ENCODE measurements at regions not wholly inside any gene's neighbourhood (a gene's known extent, or its start where the extent isn't known, plus 50 kb on each side); places are given as distances from the start of the nearest gene placed in this dataset.

- Histone ChIP-seq H3K4me1 (ENCODE audit: insufficient read depth, low read length) (no peaks in the 10 kb centered on the region), H3K4me3 (ENCODE audit: low read length) (no peak overlapping the region), H3K9ac (ENCODE audit: low read depth, low read length) (no peak overlapping the region), H3K27ac (ENCODE audit: low read length) (no peak overlapping the region), H3K9me3 (ENCODE audit: insufficient read depth, low read depth, low read length) (peaks cover 46% of the 10 kb centered on the region), H3K27me3 (ENCODE audit: insufficient read depth, low read length) (no peaks in the 10 kb centered on the region), H3K36me3 (ENCODE audit: insufficient read depth, low read depth, low read length) (no peaks in the 10 kb centered on the region)
These were observed 629.1 kb upstream of the NR2F2 start for GRCh38 chr15:95701410-95701809.

DNA sequence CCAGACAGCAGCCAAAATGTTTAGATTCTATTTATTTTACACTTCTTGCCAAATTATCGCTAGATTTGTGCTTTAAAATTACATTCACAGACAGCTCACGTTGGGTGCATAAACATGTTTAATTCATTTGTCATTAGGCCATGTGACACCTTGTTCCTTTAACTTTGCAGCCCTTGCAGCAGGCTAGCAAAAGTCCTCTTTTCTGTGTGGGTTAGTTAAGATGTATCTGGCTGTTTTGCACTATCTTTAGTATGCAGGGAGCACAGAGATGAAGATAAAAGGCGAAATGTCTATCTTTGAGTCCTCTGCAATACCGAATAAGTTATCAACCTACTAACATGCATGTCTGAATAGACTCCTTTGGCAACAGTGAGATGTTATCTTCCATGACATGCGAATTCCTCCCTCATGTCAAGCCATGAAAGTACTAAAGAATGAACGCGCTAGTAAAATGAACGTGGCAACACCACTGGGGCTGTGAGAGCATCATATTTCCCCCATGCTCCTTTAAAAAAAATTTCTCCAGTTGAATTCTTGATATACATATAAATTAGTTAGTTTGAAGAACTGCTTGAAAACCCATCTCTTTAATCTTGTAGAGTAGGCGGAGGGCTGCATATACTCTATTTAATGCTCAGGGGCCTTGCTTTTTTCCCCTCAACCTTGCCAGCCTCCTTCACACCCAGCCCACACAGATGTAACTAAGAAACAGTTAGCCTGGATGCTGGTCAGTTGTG is 620.4 kb upstream of the NR2F2 start:
- Histone ChIP-seq H3K27me3 (ENCODE audit: insufficient read depth, low read length) (no peaks in the 10 kb centered on the region), H3K9me3 (ENCODE audit: insufficient read depth, low read depth, low read length) (no peaks in the 10 kb centered on the region), H3K36me3 (ENCODE audit: insufficient read depth, low read depth, low read length) (no peaks in the 10 kb centered on the region), H3K27ac (ENCODE audit: low read length) (no peak overlapping the region), H3K4me1 (ENCODE audit: insufficient read depth, low read length) (no peaks in the 10 kb centered on the region), H3K9ac (ENCODE audit: low read depth, low read length) (no peak overlapping the region), H3K4me3 (ENCODE audit: low read length) (no peak overlapping the region)

DNA sequence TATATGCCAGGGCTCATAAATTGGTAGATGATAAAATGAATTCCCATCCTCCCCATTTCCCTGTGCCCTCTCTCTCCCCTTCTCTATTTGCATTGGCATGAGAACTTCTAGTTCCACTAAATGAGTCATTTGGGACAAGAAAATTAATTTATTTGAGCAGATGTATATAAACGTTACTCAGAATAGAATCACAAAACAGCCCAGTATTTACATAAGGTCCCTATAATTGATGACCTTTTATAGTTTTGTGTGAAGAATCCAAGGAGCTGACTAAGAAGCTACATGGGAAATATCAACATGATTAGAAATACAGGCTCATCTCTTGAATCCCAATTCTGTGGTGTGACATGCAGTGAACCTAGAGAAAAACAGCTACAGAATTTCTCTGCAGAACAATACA is 617.7 kb upstream of the NR2F2 start:
- Histone ChIP-seq H3K9me3 (ENCODE audit: insufficient read depth, low read depth, low read length) (no peaks in the 10 kb centered on the region), H3K36me3 (ENCODE audit: insufficient read depth, low read depth, low read length) (no peaks in the 10 kb centered on the region), H3K4me3 (ENCODE audit: low read length) (no peak overlapping the region), H3K27ac (ENCODE audit: low read length) (no peak overlapping the region), H3K9ac (ENCODE audit: low read depth, low read length) (no peak overlapping the region), H3K27me3 (ENCODE audit: insufficient read depth, low read length) (no peaks in the 10 kb centered on the region), H3K4me1 (ENCODE audit: insufficient read depth, low read length) (peaks cover 7% of the 10 kb centered on the region; the same call in 1 of the 2 replicates)

GRCh38 chr15:95713324-95713723 is 617.2 kb upstream of the NR2F2 start:
- no peaks in the 10 kb centered on the region for H3K27me3 ChIP-seq (ENCODE audit: insufficient read depth, low read length)
- no peak overlapping the region for H3K27ac ChIP-seq (ENCODE audit: low read length)
- no peaks in the 10 kb centered on the region for H3K36me3 ChIP-seq (ENCODE audit: insufficient read depth, low read depth, low read length)
- no peaks in the 10 kb centered on the region for H3K9me3 ChIP-seq (ENCODE audit: insufficient read depth, low read depth, low read length)
- H3K9ac ChIP-seq (ENCODE audit: low read depth, low read length), result no peak overlapping the region
- no peak overlapping the region for H3K4me3 ChIP-seq (ENCODE audit: low read length)
- H3K4me1 ChIP-seq (ENCODE audit: insufficient read depth, low read length), result peaks cover 7% of the 10 kb centered on the region; the same call in 1 of the 2 replicates

- Histone ChIP-seq H3K4me3 (ENCODE audit: low read length) (no peak overlapping the region), H3K36me3 (ENCODE audit: insufficient read depth, low read depth, low read length) (no peaks in the 10 kb centered on the region), H3K27ac (ENCODE audit: low read length) (no peak overlapping the region), H3K4me1 (ENCODE audit: insufficient read depth, low read length) (peaks cover 7% of the 10 kb centered on the region; the same call in 1 of the 2 replicates), H3K9me3 (ENCODE audit: insufficient read depth, low read depth, low read length) (no peaks in the 10 kb centered on the region), H3K27me3 (ENCODE audit: insufficient read depth, low read length) (no peaks in the 10 kb centered on the region), H3K9ac (ENCODE audit: low read depth, low read length) (no peak overlapping the region)
These were observed 615.2 kb upstream of the NR2F2 start for GRCh38 chr15:95715116-95715903.

- H3K27ac ChIP-seq (ENCODE audit: low read length), result no peak overlapping the region
- no peak overlapping the region for H3K9ac ChIP-seq (ENCODE audit: low read depth, low read length)
- no peaks in the 10 kb centered on the region for H3K36me3 ChIP-seq (ENCODE audit: insufficient read depth, low read depth, low read length)
- H3K4me3 ChIP-seq (ENCODE audit: low read length), result peak overlapping the region; percentile 20; the same call in 1 of the 2 replicates
- H3K4me1 ChIP-seq (ENCODE audit: insufficient read depth, low read length), result peaks cover 7% of the 10 kb centered on the region; the same call in 1 of the 2 replicates
- no peaks in the 10 kb centered on the region for H3K9me3 ChIP-seq (ENCODE audit: insufficient read depth, low read depth, low read length)
- H3K27me3 ChIP-seq (ENCODE audit: insufficient read depth, low read length), result no peaks in the 10 kb centered on the region
These were observed 614.4 kb upstream of the NR2F2 start for GRCh38 chr15:95715906-95716656.

DNA sequence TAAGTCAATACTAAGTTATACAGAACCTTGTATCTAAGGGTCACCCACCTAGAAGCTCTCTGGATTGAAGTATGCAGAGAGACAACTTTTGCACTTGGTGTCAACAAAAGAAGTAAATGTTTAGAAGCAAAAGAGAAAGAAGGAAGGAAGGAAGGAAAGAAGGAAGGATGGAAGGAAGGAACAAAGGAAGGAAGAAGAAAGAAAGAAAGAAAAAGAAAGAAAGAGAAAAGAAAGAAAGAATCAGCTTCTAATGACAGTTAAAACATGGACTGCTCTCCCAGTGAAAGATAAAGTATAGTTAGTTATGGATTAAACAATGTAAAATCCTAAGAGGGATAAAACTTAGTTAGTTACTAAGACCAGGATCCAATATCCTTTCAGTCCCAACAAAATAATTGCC is 613.8 kb upstream of the NR2F2 start:
- no peak overlapping the region for H3K9ac ChIP-seq (ENCODE audit: low read depth, low read length)
- H3K4me3 ChIP-seq (ENCODE audit: low read length), result no peak overlapping the region
- no peaks in the 10 kb centered on the region for H3K9me3 ChIP-seq (ENCODE audit: insufficient read depth, low read depth, low read length)
- peaks cover 7% of the 10 kb centered on the region; the same call in 1 of the 2 replicates for H3K4me1 ChIP-seq (ENCODE audit: insufficient read depth, low read length)
- no peaks in the 10 kb centered on the region for H3K36me3 ChIP-seq (ENCODE audit: insufficient read depth, low read depth, low read length)
- H3K27me3 ChIP-seq (ENCODE audit: insufficient read depth, low read length), result no peaks in the 10 kb centered on the region
- H3K27ac ChIP-seq (ENCODE audit: low read length), result no peak overlapping the region

DNA sequence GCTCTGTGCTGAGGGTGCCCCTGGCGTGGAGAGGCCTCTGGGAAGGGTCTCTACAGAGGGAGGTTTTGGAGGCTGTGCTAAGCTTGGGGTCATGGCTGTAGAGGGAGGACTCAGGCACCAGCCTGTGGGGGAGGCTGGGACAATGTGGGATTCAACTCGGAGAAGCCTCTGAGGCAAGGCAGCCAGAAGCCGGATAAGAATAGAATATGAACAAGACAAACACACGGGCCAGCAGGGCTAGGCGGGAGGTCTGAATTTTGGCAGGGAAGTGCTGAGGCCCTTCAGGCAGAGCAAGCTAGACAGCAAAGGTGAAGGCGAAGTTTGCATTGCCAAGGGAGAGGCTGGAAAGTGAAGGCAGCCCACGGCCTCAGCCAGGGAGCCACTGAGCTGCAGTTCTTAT is 612.1 kb upstream of the NR2F2 start:
- Histone ChIP-seq H3K36me3 (ENCODE audit: insufficient read depth, low read depth, low read length) (no peaks in the 10 kb centered on the region), H3K9ac (ENCODE audit: low read depth, low read length) (no peak overlapping the region)

GRCh38 chr15:95724908-95725633 is 605.4 kb upstream of the NR2F2 start:
- Histone ChIP-seq H3K36me3 (ENCODE audit: insufficient read depth, low read depth, low read length) (no peaks in the 10 kb centered on the region), H3K9me3 (ENCODE audit: insufficient read depth, low read depth, low read length) (no peaks in the 10 kb centered on the region), H3K4me1 (ENCODE audit: insufficient read depth, low read length) (no peaks in the 10 kb centered on the region), H3K4me3 (ENCODE audit: low read length) (no peak overlapping the region), H3K27me3 (ENCODE audit: insufficient read depth, low read length) (no peaks in the 10 kb centered on the region), H3K9ac (ENCODE audit: low read depth, low read length) (no peak overlapping the region), H3K27ac (ENCODE audit: low read length) (no peak overlapping the region)

More for the DNA sequence above, 612.1 kb upstream of the NR2F2 start:
- H3K27ac ChIP-seq (ENCODE audit: low read length), result no peak overlapping the region
- no peak overlapping the region for H3K4me3 ChIP-seq (ENCODE audit: low read length)
- no peaks in the 10 kb centered on the region for H3K9me3 ChIP-seq (ENCODE audit: insufficient read depth, low read depth, low read length)
- peaks cover 7% of the 10 kb centered on the region; the same call in 1 of the 2 replicates for H3K4me1 ChIP-seq (ENCODE audit: insufficient read depth, low read length)
- H3K27me3 ChIP-seq (ENCODE audit: insufficient read depth, low read length), result no peaks in the 10 kb centered on the region

- Histone ChIP-seq H3K27me3 (ENCODE audit: insufficient read depth, low read length) (no peaks in the 10 kb centered on the region), H3K4me3 (ENCODE audit: low read length) (no peak overlapping the region), H3K36me3 (ENCODE audit: insufficient read depth, low read depth, low read length) (no peaks in the 10 kb centered on the region), H3K27ac (ENCODE audit: low read length) (no peak overlapping the region), H3K9me3 (ENCODE audit: insufficient read depth, low read depth, low read length) (no peaks in the 10 kb centered on the region), H3K9ac (ENCODE audit: low read depth, low read length) (no peak overlapping the region), H3K4me1 (ENCODE audit: insufficient read depth, low read length) (no peaks in the 10 kb centered on the region)
These were observed 603.6 kb upstream of the NR2F2 start for GRCh38 chr15:95726891-95727290.

GRCh38 chr15:95733931-95734330 is 596.6 kb upstream of the NR2F2 start:
- Histone ChIP-seq H3K27me3 (ENCODE audit: insufficient read depth, low read length) (no peaks in the 10 kb centered on the region), H3K27ac (ENCODE audit: low read length) (no peak overlapping the region), H3K9ac (ENCODE audit: low read depth, low read length) (no peak overlapping the region), H3K36me3 (ENCODE audit: insufficient read depth, low read depth, low read length) (no peaks in the 10 kb centered on the region), H3K9me3 (ENCODE audit: insufficient read depth, low read depth, low read length) (no peaks in the 10 kb centered on the region), H3K4me3 (ENCODE audit: low read length) (no peak overlapping the region), H3K4me1 (ENCODE audit: insufficient read depth, low read length) (no peaks in the 10 kb centered on the region; the same call in 1 of the 2 replicates)

Measured in iPS-20b (cell line).